ENCODE measurements at regions not wholly inside any gene's neighbourhood (a gene's known extent, or its start where the extent isn't known, plus 50 kb on each side); places are given as distances from the start of the nearest gene placed in this dataset.

- TF ChIP-seq, protein P1, sequence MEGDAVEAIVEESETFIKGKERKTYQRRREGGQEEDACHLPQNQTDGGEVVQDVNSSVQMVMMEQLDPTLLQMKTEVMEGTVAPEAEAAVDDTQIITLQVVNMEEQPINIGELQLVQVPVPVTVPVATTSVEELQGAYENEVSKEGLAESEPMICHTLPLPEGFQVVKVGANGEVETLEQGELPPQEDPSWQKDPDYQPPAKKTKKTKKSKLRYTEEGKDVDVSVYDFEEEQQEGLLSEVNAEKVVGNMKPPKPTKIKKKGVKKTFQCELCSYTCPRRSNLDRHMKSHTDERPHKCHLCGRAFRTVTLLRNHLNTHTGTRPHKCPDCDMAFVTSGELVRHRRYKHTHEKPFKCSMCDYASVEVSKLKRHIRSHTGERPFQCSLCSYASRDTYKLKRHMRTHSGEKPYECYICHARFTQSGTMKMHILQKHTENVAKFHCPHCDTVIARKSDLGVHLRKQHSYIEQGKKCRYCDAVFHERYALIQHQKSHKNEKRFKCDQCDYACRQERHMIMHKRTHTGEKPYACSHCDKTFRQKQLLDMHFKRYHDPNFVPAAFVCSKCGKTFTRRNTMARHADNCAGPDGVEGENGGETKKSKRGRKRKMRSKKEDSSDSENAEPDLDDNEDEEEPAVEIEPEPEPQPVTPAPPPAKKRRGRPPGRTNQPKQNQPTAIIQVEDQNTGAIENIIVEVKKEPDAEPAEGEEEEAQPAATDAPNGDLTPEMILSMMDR (IDR thresholded peaks at IDR 0.05) = no peak
- no peak for TF ChIP-seq POLR2A (IDR thresholded peaks at IDR 0.05)
Measured at GRCh38 chr3:73213896-73214295, 152.4 kb downstream of the EBLN2 start.

Data from heart left ventricle (tissue), 13 donors.